GM12878 (cell line): ENCODE measurements at regions not wholly inside any gene's neighbourhood (a gene's known extent, or its start where the extent isn't known, plus 50 kb on each side); places are given as distances from the start of the nearest gene placed in this dataset.

ENCODE experiments used
- ATAC-seq: fragments of 200-7000 bp; cut with Tn5 transposase; 3 replicates; pipeline ENCODE4 v1.9.1; 2020; ENCODE audit warnings: mild to moderate bottlenecking, moderate library complexity
- BruUV-seq: library from RNA; stranded (reverse); fragments of 400-500 nt; replicated peaks from 2 replicates; lab custom pipeline; 2021; lab: Mats Ljungman, UMichigan
- CTCF ChIA-PET: fragments of 300-600 bp; sonication (Branson Sonifier 250); formaldehyde crosslinking; extraction: SDS; loops from one replicate; lab custom pipeline; 2021; ENCODE audit warnings: inconsistent platforms; lab: Yijun Ruan, JAX
- POLR2A ChIA-PET: fragments of 350-600 bp; formaldehyde crosslinking; extraction: SDS; loops from one replicate; lab custom pipeline; 2021; ENCODE audit warnings: inconsistent platforms; lab: Charles Lee
- RAD21 ChIA-PET: fragments of 300-600 bp; sonication (Branson Sonifier 250); formaldehyde crosslinking; loops from one replicate; lab custom pipeline; 2023; ENCODE audit warnings: antibody characterized with exemption; ENCODE audit not compliant: unreplicated experiment; lab: Charles Lee
- SMC1A ChIA-PET: fragments of 300-600 bp; sonication (Branson Sonifier 250); formaldehyde crosslinking; loops from one replicate; lab custom pipeline; 2023; ENCODE audit not compliant: unreplicated experiment, uncharacterized antibody; lab: Charles Lee
- DNase-seq: peaks from one replicate; pipeline ENCODE4 v3.0.0-alpha.2; 2011; ENCODE audit warnings: low read depth, low spot score
- FAIRE-seq: peaks from 3 replicates; lab custom pipeline; 2011; peaks lifted over from hg19 to GRCh38; lab: Jason Lieb, UNC
- H2AFZ ChIP-seq: 2 replicates; pipeline ENCODE4 v1.6.0; 2011; ENCODE audit warnings: low read depth, low read length, control low read depth; ENCODE audit not compliant: control insufficient read depth
- H3K27ac ChIP-seq: 2 replicates; pipeline ENCODE4 v1.5.1; 2011; ENCODE audit warnings: control low read depth; ENCODE audit not compliant: control insufficient read depth, insufficient read depth
- H3K27me3 ChIP-seq, 2 experiments: replicated peaks in 1 of 2; 2 replicates each; pipeline versions ENCODE4 v1.6.0 to v1.6.1; 2011; ENCODE audit warnings: low read length in 1 of 2; ENCODE audit not compliant: control insufficient read depth in 2 of 2, insufficient read depth in 2 of 2
- H3K36me3 ChIP-seq, 2 experiments: 2 replicates each; pipeline ENCODE4 v1.5.1; 2011; ENCODE audit warnings: low read length in 1 of 2; ENCODE audit not compliant: control insufficient read depth in 2 of 2, insufficient read depth in 2 of 2
- H3K4me1 ChIP-seq: 2 replicates; pipeline ENCODE4 v1.6.1; 2011; ENCODE audit warnings: mild to moderate bottlenecking, low read length, moderate library complexity, mixed read lengths; ENCODE audit not compliant: control insufficient read depth, insufficient read depth
- H3K4me2 ChIP-seq: 2 replicates; pipeline ENCODE4 v1.6.0; 2011; ENCODE audit warnings: control low read depth; ENCODE audit not compliant: control insufficient read depth, insufficient read depth
- H3K4me3 ChIP-seq: fragments of 200-600 bp; sonication (generic); 2 replicates; pipeline ENCODE4 v1.5.1; 2016
- H3K79me2 ChIP-seq: 2 replicates; pipeline ENCODE4 v1.6.0; 2011; ENCODE audit warnings: low read length; ENCODE audit not compliant: control insufficient read depth, insufficient read depth
- H3K9ac ChIP-seq: 2 replicates; pipeline ENCODE4 v1.8.0; 2011; ENCODE audit warnings: low read length, control low read depth, mixed read lengths; ENCODE audit not compliant: control insufficient read depth, insufficient read depth
- H3K9me3 ChIP-seq: replicated peaks from 3 replicates; pipeline ENCODE4 v1.5.1; 2011; ENCODE audit warnings: mild to moderate bottlenecking, low read length; ENCODE audit not compliant: control insufficient read depth, insufficient read depth
- H4K20me1 ChIP-seq: 2 replicates; pipeline ENCODE4 v1.6.0; 2011; ENCODE audit not compliant: control insufficient read depth, insufficient read depth
- ASH2L ChIP-seq: fragments of 300-600, 200-600 bp; sonication (generic); IDR thresholded peaks from 2 replicates; pipeline ENCODE4 v1.6.1; 2017; ENCODE audit warnings: low read depth, mild to moderate bottlenecking, borderline replicate concordance
- BCLAF1 ChIP-seq: fragments of 450-650 bp; IDR thresholded peaks from 2 replicates; pipeline ENCODE4 v1.6.1; 2017; ENCODE audit warnings: antibody characterized with exemption, mild to moderate bottlenecking, moderate library complexity
- CREB1 ChIP-seq: IDR thresholded peaks from 2 replicates; pipeline ENCODE4 v1.6.1; 2012; ENCODE audit warnings: low read depth, mild to moderate bottlenecking, inconsistent platforms
- ESRRA ChIP-seq: IDR thresholded peaks from 2 replicates; pipeline ENCODE4 v1.6.1; 2012; ENCODE audit warnings: mild to moderate bottlenecking, low read length, improper control_type of control experiment
- GATAD2B ChIP-seq: fragments of 450-650 bp; conservative IDR thresholded peaks from 2 replicates; pipeline ENCODE4 v1.6.1; 2017; ENCODE audit warnings: low read depth, mild to moderate bottlenecking, moderate library complexity
- HDGF ChIP-seq: fragments of 450-650 bp; IDR thresholded peaks from 2 replicates; pipeline ENCODE4 v1.6.1; 2016; ENCODE audit warnings: antibody characterized with exemption
- KAT2A ChIP-seq: conservative IDR thresholded peaks from 2 replicates; pipeline ENCODE4 v1.6.1; 2011; ENCODE audit warnings: low read depth, low read length; ENCODE audit not compliant: control insufficient read depth
- NFXL1 ChIP-seq: fragments of 450-650 bp; IDR thresholded peaks from 2 replicates; pipeline ENCODE4 v1.6.1; 2017; ENCODE audit warnings: antibody characterized with exemption, mild to moderate bottlenecking, borderline replicate concordance
- NRF1 ChIP-seq: conservative IDR thresholded peaks from 2 replicates; pipeline ENCODE4 v1.6.1; 2011; ENCODE audit warnings: mild to moderate bottlenecking, low read depth, low read length, improper control_type of control experiment
- SMARCA5 ChIP-seq: fragments of 450-650 bp; IDR thresholded peaks from 2 replicates; pipeline ENCODE4 v1.6.1; 2017; ENCODE audit warnings: mild to moderate bottlenecking
- STAT1 ChIP-seq: fragments of 450-650 bp; conservative IDR thresholded peaks from 2 replicates; pipeline ENCODE4 v1.6.1; 2014; ENCODE audit warnings: antibody characterized with exemption, mild to moderate bottlenecking
- SUZ12 ChIP-seq: fragments of 200-600 bp; sonication (generic); IDR thresholded peaks from one replicate; pipeline ENCODE4 v1.6.1; 2018; ENCODE audit warnings: antibody characterized with exemption, mild to moderate bottlenecking; ENCODE audit not compliant: unreplicated experiment
- TCF7 ChIP-seq: IDR thresholded peaks from 2 replicates; pipeline ENCODE4 v1.6.1; 2014; ENCODE audit warnings: antibody characterized with exemption, borderline replicate concordance
- ZNF384 ChIP-seq: IDR thresholded peaks from 2 replicates; pipeline ENCODE4 v1.6.1; 2012; ENCODE audit warnings: low read depth, mild to moderate bottlenecking, low read length, improper control_type of control experiment, borderline replicate concordance
- WGBS: methylation state at CpG from one replicate; pipeline ENCODE4 v1.1.6; 2016; ENCODE audit warnings: low lambda C conversion rate; ENCODE audit not compliant: insufficient replicate concordance, insufficient coverage; ENCODE audit errors: missing lambda C conversion rate; 5-methylcytosine and 5-hydroxymethylcytosine counted together
- in situ Hi-C: fragments of 300-500 bp; cut with MboI; formaldehyde crosslinking; loops from 9 replicates; pipeline ENCODE4 v1.14.3; 2018; ENCODE audit warnings: mixed read lengths
- intact Hi-C: fragments of 100-400 bp; cut with micrococcal nuclease; formaldehyde crosslinking; loops from one replicate; pipeline ENCODE4 v1.14.2; 2022; ENCODE audit not compliant: unreplicated experiment
- TF ChIP-seq, protein P1 (sequence below): fragments of 150-350 bp; IDR thresholded peaks from 2 replicates; pipeline ENCODE4 v1.6.1; 2014; ENCODE audit warnings: mild to moderate bottlenecking, low read depth, low read length
- TF ChIP-seq, protein P2 (sequence below): IDR thresholded peaks from 2 replicates; pipeline ENCODE4 v1.6.1; 2012; ENCODE audit warnings: low read depth, low read length, improper control_type of control experiment
- TF ChIP-seq, protein P3 (sequence below): fragments of 450-650 bp; IDR thresholded peaks from 2 replicates; pipeline ENCODE4 v1.6.1; 2017; ENCODE audit warnings: mild to moderate bottlenecking

- TF ChIP-seq BCLAF1 (no peak), STAT1 (no peak)
- TF ChIP-seq, all 136 proteins: peak for 0
Measured at GRCh38 chr11:134795017-134795416, 383.0 kb upstream of the B3GAT1 start (continued).

DNA sequence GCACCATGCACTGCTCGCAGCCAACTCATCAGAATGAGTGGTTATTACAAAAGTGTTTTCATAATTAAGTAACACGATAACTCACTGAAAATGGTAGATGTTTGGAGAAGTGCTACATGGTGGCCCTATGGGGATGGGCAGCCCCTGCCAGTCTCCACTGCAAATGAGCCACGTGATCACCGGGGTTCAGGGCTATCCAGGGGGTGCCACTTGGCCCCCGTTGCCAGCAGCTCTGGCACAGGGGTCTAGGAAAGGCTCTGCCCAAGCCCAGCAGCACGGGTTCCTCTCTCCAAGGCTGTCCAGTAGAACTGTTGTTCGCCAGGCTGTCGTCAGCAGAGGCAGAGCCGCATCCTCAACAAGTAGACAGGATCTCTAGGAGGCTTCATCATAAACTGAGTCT is 382.1 kb upstream of the B3GAT1 start:
- no TSS peak for BruUV-seq
- WGBS = 24% methylated on average over 9 of the region's 9 CpGs
- Histone ChIP-seq H3K27ac (no peak overlapping the region), H4K20me1 (no peaks in the 10 kb centered on the region; the same call in 1 of the 2 replicates), H3K4me3 (no peak overlapping the region), H3K4me2 (no peak overlapping the region), H3K79me2 (no peaks in the 10 kb centered on the region), H3K36me3 (no peaks in the 10 kb centered on the region), H3K9me3 (no peaks in the 10 kb centered on the region), H3K4me1 (no peaks in the 10 kb centered on the region)
- SMC1A ChIA-PET = no interaction called here
- RAD21 ChIA-PET = no interaction called here
- CTCF ChIA-PET = no interaction called here
- intact Hi-C loops = no loop called here
- POLR2A ChIA-PET = no interaction called here
- TF ChIP-seq TCF7 = no peak
- no peak for TF ChIP-seq ZNF384
- no peak for TF ChIP-seq KAT2A
- TF ChIP-seq, protein P1, sequence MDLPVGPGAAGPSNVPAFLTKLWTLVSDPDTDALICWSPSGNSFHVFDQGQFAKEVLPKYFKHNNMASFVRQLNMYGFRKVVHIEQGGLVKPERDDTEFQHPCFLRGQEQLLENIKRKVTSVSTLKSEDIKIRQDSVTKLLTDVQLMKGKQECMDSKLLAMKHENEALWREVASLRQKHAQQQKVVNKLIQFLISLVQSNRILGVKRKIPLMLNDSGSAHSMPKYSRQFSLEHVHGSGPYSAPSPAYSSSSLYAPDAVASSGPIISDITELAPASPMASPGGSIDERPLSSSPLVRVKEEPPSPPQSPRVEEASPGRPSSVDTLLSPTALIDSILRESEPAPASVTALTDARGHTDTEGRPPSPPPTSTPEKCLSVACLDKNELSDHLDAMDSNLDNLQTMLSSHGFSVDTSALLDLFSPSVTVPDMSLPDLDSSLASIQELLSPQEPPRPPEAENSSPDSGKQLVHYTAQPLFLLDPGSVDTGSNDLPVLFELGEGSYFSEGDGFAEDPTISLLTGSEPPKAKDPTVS = no peak
- no peak for TF ChIP-seq ESRRA
- TF ChIP-seq GATAD2B = no peak
- no peak for TF ChIP-seq NFXL1
- no peak for TF ChIP-seq NRF1
- TF ChIP-seq SUZ12 = no peak
- TF ChIP-seq, protein P2, sequence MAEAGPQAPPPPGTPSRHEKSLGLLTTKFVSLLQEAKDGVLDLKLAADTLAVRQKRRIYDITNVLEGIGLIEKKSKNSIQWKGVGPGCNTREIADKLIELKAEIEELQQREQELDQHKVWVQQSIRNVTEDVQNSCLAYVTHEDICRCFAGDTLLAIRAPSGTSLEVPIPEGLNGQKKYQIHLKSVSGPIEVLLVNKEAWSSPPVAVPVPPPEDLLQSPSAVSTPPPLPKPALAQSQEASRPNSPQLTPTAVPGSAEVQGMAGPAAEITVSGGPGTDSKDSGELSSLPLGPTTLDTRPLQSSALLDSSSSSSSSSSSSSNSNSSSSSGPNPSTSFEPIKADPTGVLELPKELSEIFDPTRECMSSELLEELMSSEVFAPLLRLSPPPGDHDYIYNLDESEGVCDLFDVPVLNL = no peak
- TF ChIP-seq HDGF = no peak
- TF ChIP-seq, protein P3, sequence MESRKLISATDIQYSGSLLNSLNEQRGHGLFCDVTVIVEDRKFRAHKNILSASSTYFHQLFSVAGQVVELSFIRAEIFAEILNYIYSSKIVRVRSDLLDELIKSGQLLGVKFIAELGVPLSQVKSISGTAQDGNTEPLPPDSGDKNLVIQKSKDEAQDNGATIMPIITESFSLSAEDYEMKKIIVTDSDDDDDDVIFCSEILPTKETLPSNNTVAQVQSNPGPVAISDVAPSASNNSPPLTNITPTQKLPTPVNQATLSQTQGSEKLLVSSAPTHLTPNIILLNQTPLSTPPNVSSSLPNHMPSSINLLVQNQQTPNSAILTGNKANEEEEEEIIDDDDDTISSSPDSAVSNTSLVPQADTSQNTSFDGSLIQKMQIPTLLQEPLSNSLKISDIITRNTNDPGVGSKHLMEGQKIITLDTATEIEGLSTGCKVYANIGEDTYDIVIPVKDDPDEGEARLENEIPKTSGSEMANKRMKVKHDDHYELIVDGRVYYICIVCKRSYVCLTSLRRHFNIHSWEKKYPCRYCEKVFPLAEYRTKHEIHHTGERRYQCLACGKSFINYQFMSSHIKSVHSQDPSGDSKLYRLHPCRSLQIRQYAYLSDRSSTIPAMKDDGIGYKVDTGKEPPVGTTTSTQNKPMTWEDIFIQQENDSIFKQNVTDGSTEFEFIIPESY = no peak
- TF ChIP-seq ASH2L = no peak
- TF ChIP-seq SMARCA5 = no peak
- TF ChIP-seq CREB1 = no peak
- TF ChIP-seq, all 136 proteins: peak for 0
- Histone ChIP-seq H2AFZ (no peak overlapping the region), H3K9ac (no peak overlapping the region), H3K27me3 (peaks cover 1 to 2% of the 10 kb centered on the region in 2 experiments; a peak in 3 of 4 replicates)
- ATAC-seq = no peak
- no peak for FAIRE-seq
- in situ Hi-C loops = no loop called here
- DNase-seq = no peak
